T-cell (primary cell): ENCODE measurements at regions not wholly inside any gene's neighbourhood (a gene's known extent, or its start where the extent isn't known, plus 50 kb on each side); places are given as distances from the start of the nearest gene placed in this dataset.

Experiments
- ATAC-seq, 4 experiments: fragments of 200-7000 bp in 3 of 4; fragments of 150-1000 bp in 1 of 4; cut with Tn5 transposase; replicated peaks in 1 of 4; 1 replicate in 3 of 4; 2 replicates in 1 of 4; pipeline ENCODE4 v1.10.0; 2021; ENCODE audit warnings: moderate library complexity in 3 of 4, mild to moderate bottlenecking in 2 of 4, moderate number of reproducible peaks in 1 of 4
- CTCF ChIA-PET, 2 donors: fragments of 300-600 bp; sonication (Branson Sonifier 250); formaldehyde crosslinking; loops; one replicate each; lab custom pipeline; 2022; ENCODE audit warnings: antibody characterized with exemption in 2 of 2; lab: Charles Lee
- POLR2A ChIA-PET, 2 donors: fragments of 300-600 bp; sonication (Branson Sonifier 250); formaldehyde crosslinking; loops; one replicate each; lab custom pipeline; 2022; ENCODE audit warnings: antibody characterized with exemption in 2 of 2; lab: Charles Lee
- DNase-seq, 35 experiments: peaks; one replicate each; pipeline versions ENCODE4 v3.0.0 to v3.0.0-alpha.2; 2013 to 2023
- H3K27ac ChIP-seq: one replicate; pipeline ENCODE4 v1.5.1; 2013; ENCODE audit warnings: low read length
- H3K27me3 ChIP-seq, 2 experiments: replicated peaks in 1 of 2; 1 replicate in 1 of 2; 2 replicates in 1 of 2; pipeline versions ENCODE4 v1.6.1 to v1.7.0; 2013; ENCODE audit warnings: low read length in 1 of 2, mixed read lengths in 1 of 2; ENCODE audit not compliant: control insufficient read depth in 2 of 2, insufficient read depth in 2 of 2; ENCODE audit errors: extremely low read depth in 1 of 2
- H3K36me3 ChIP-seq, 2 donors: 1 replicate in 1 of 2; 2 replicates in 1 of 2; pipeline versions ENCODE4 v1.6.1 to v1.7.0; 2013; ENCODE audit warnings: low read length in 1 of 2; ENCODE audit not compliant: control insufficient read depth in 2 of 2, insufficient read depth in 1 of 2; ENCODE audit errors: extremely low read depth in 1 of 2
- H3K4me1 ChIP-seq, 2 experiments: 1 replicate in 1 of 2; 2 replicates in 1 of 2; pipeline versions ENCODE4 v1.6.1 to v1.7.0; 2013; ENCODE audit warnings: low read length in 2 of 2, mixed read lengths in 1 of 2; ENCODE audit not compliant: insufficient read depth in 2 of 2, control insufficient read depth in 1 of 2; ENCODE audit errors: extremely low read depth in 1 of 2
- H3K4me3 ChIP-seq, 2 donors: 1 replicate in 1 of 2; 2 replicates in 1 of 2; pipeline versions ENCODE4 v1.5.1 to v1.7.0; 2013; ENCODE audit warnings: mild to moderate bottlenecking in 2 of 2, low read length in 1 of 2, moderate library complexity in 1 of 2; ENCODE audit not compliant: control insufficient read depth in 1 of 2; ENCODE audit errors: extremely low read depth in 1 of 2
- H3K9me3 ChIP-seq: 2 replicates; pipeline ENCODE4 v1.7.0; 2013
- H3K27ac Mint-ChIP-seq, 2 donors: one replicate each; pipeline ENCODE4 v1.8.0; 2020 to 2021; ENCODE audit warnings: mild to moderate bottlenecking in 2 of 2, mixed read lengths in 2 of 2
- H3K27me3 Mint-ChIP-seq, 2 donors: one replicate each; pipeline ENCODE4 v1.8.0; 2021 to 2022; ENCODE audit warnings: mixed read lengths in 2 of 2
- H3K36me3 Mint-ChIP-seq: one replicate; pipeline ENCODE4 v1.8.0; 2021; ENCODE audit warnings: mixed read lengths
- H3K4me1 Mint-ChIP-seq, 3 donors: one replicate each; pipeline ENCODE4 v1.8.0; 2020 to 2022; ENCODE audit warnings: mixed read lengths in 3 of 3, mild to moderate bottlenecking in 1 of 3
- H3K4me3 Mint-ChIP-seq, 3 donors: one replicate each; pipeline ENCODE4 v1.8.0; 2020 to 2022; ENCODE audit warnings: mild to moderate bottlenecking in 3 of 3, mixed read lengths in 3 of 3, moderate library complexity in 3 of 3
- H3K9me3 Mint-ChIP-seq, 3 donors: one replicate each; pipeline ENCODE4 v1.8.0; 2020 to 2022; ENCODE audit warnings: mixed read lengths in 3 of 3
- WGBS: methylation state at CpG from one replicate; pipeline ENCODE4 v1.1.5; 2013; ENCODE audit warnings: missing lambda C conversion rate; ENCODE audit not compliant: insufficient coverage; 5-methylcytosine and 5-hydroxymethylcytosine counted together

GRCh38 chr5:72673180-72673579 is 143.3 kb upstream of the TNPO1 start:
- H3K4me3 Mint-ChIP-seq, result no peak overlapping the region
- CTCF ChIA-PET, result no interaction called here
- Histone ChIP-seq H3K4me3 (no peak overlapping the region), H3K27me3 (no peaks in the 10 kb centered on the region), H3K27ac (no peak overlapping the region), H3K4me1 (no peaks in the 10 kb centered on the region), H3K9me3 (no peaks in the 10 kb centered on the region), H3K36me3 (no peaks in the 10 kb centered on the region)
- H3K27ac Mint-ChIP-seq, result no peak overlapping the region
- POLR2A ChIA-PET, result interaction anchor here in 1 of 2 donors (0.6 kb wide), 1 partner anchor 841 kb away, joined by 3 read pairs; no protein-coding TSS in a partner anchor
- no peaks in the 10 kb centered on the region for H3K4me1 Mint-ChIP-seq
- H3K27me3 Mint-ChIP-seq, result peaks cover 7 to 11% of the 10 kb centered on the region in 2 donors
- DNase-seq, result no peak
- peaks cover 0 to 9% (median 7%) of the 10 kb centered on the region in 3 donors for H3K9me3 Mint-ChIP-seq
- H3K36me3 Mint-ChIP-seq, result no peaks in the 10 kb centered on the region
- no peak for ATAC-seq

GRCh38 chr5:72667708-72668107 is 148.8 kb upstream of the TNPO1 start:
- H3K4me3 ChIP-seq, result no peak overlapping the region
- H3K27ac ChIP-seq, result no peak overlapping the region
- peaks cover 0 to 3% (median 0%) of the 10 kb centered on the region in 3 donors for H3K9me3 Mint-ChIP-seq
- no peak for DNase-seq
- WGBS, result no CpG with 5 or more reads among the region's 1 CpG
- no peak overlapping the region for H3K27ac Mint-ChIP-seq
- peaks cover 13 to 14% of the 10 kb centered on the region in 2 donors for H3K27me3 Mint-ChIP-seq
- H3K27me3 ChIP-seq, result peaks cover 0 to 12% of the 10 kb centered on the region in 2 experiments
- H3K36me3 Mint-ChIP-seq, result no peaks in the 10 kb centered on the region
- H3K4me3 Mint-ChIP-seq, result no peak overlapping the region
- H3K36me3 ChIP-seq, result no peaks in the 10 kb centered on the region
- ChIA-PET POLR2A (no interaction called here), CTCF (no interaction called here)
- H3K9me3 ChIP-seq, result no peaks in the 10 kb centered on the region
- no peaks in the 10 kb centered on the region for H3K4me1 ChIP-seq
- ATAC-seq, result no peak
- no peaks in the 10 kb centered on the region for H3K4me1 Mint-ChIP-seq

- H3K4me3 ChIP-seq, result no peak overlapping the region
- H3K27ac ChIP-seq, result no peak overlapping the region
- CTCF ChIA-PET, result no interaction called here
- Mint-ChIP-seq H3K27ac (no peak overlapping the region), H3K27me3 (peaks cover 0 to 14% of the 10 kb centered on the region in 2 donors), H3K36me3 (no peaks in the 10 kb centered on the region), H3K9me3 (no peaks in the 10 kb centered on the region), H3K4me1 (no peaks in the 10 kb centered on the region), H3K4me3 (no peak overlapping the region)
- H3K36me3 ChIP-seq, result no peaks in the 10 kb centered on the region
- no peaks in the 10 kb centered on the region for H3K9me3 ChIP-seq
- DNase-seq (no peak), ATAC-seq (no peak)
- POLR2A ChIA-PET, result no interaction called here
- no CpG with 5 or more reads among the region's 7 CpGs for WGBS
- peaks cover 0 to 12% of the 10 kb centered on the region in 2 experiments for H3K27me3 ChIP-seq
- H3K4me1 ChIP-seq, result no peaks in the 10 kb centered on the region
Measured at GRCh38 chr5:72662936-72663335, 153.5 kb upstream of the TNPO1 start.

- H3K36me3 ChIP-seq, result no peaks in the 10 kb centered on the region
- H3K27me3 ChIP-seq, result peaks cover 0 to 12% of the 10 kb centered on the region in 2 experiments
- H3K27ac ChIP-seq, result no peak overlapping the region
- no peaks in the 10 kb centered on the region for H3K4me1 ChIP-seq
- Mint-ChIP-seq H3K27ac (no peak overlapping the region), H3K9me3 (no peaks in the 10 kb centered on the region), H3K36me3 (no peaks in the 10 kb centered on the region), H3K4me1 (no peaks in the 10 kb centered on the region), H3K4me3 (no peak overlapping the region), H3K27me3 (peaks cover 0 to 14% of the 10 kb centered on the region in 2 donors)
- no peak overlapping the region for H3K4me3 ChIP-seq
- no peak for DNase-seq
- ChIA-PET CTCF (no interaction called here), POLR2A (no interaction called here)
- H3K9me3 ChIP-seq, result no peaks in the 10 kb centered on the region
- WGBS, result 60% methylated on average over 1 of the region's 3 CpGs
- no peak for ATAC-seq
Measured at GRCh38 chr5:72662305-72662704, 154.2 kb upstream of the TNPO1 start.

- DNase-seq, result no peak
- H3K9me3 Mint-ChIP-seq, result no peaks in the 10 kb centered on the region
- H3K36me3 Mint-ChIP-seq, result no peaks in the 10 kb centered on the region
- ATAC-seq, result no peak
- Histone ChIP-seq H3K9me3 (no peaks in the 10 kb centered on the region), H3K27ac (no peak overlapping the region), H3K4me3 (no peak overlapping the region), H3K36me3 (no peaks in the 10 kb centered on the region), H3K27me3 (peaks cover 0 to 12% of the 10 kb centered on the region in 2 experiments), H3K4me1 (no peaks in the 10 kb centered on the region)
- no peak overlapping the region for H3K27ac Mint-ChIP-seq
- peaks cover 0 to 12% of the 10 kb centered on the region in 2 donors for H3K27me3 Mint-ChIP-seq
- no peaks in the 10 kb centered on the region for H3K4me1 Mint-ChIP-seq
- no CpG with 5 or more reads among the region's 2 CpGs for WGBS
- H3K4me3 Mint-ChIP-seq, result no peak overlapping the region
- POLR2A ChIA-PET, result no interaction called here
- CTCF ChIA-PET, result no interaction called here
Measured at GRCh38 chr5:72661405-72661804, 154.2 kb upstream of the ZNF366 start.

GRCh38 chr5:72659726-72660125 is 152.5 kb upstream of the ZNF366 start:
- DNase-seq (no peak), ATAC-seq (no peak)
- H3K27ac Mint-ChIP-seq, result no peak overlapping the region
- no peaks in the 10 kb centered on the region for H3K36me3 ChIP-seq
- no peaks in the 10 kb centered on the region for H3K9me3 Mint-ChIP-seq
- H3K27me3 Mint-ChIP-seq, result peaks cover 0 to 9% of the 10 kb centered on the region in 2 donors
- H3K4me1 ChIP-seq, result no peaks in the 10 kb centered on the region
- POLR2A ChIA-PET, result no interaction called here
- no peaks in the 10 kb centered on the region for H3K4me1 Mint-ChIP-seq
- H3K4me3 Mint-ChIP-seq, result no peak overlapping the region
- peaks cover 0 to 12% of the 10 kb centered on the region in 2 experiments for H3K27me3 ChIP-seq
- CTCF ChIA-PET, result no interaction called here
- no peak overlapping the region for H3K4me3 ChIP-seq
- H3K27ac ChIP-seq, result no peak overlapping the region
- WGBS, result 86% methylated on average over 2 of the region's 4 CpGs
- no peaks in the 10 kb centered on the region for H3K9me3 ChIP-seq
- no peaks in the 10 kb centered on the region for H3K36me3 Mint-ChIP-seq
